Heart right ventricle (tissue), 16 donors: ENCODE measurements at regions not wholly inside any gene's neighbourhood (a gene's known extent, or its start where the extent isn't known, plus 50 kb on each side); places are given as distances from the start of the nearest gene placed in this dataset.
"Not testable (repeated sequence)": the region's sequence is repeated elsewhere in the genome, so short reads cannot be mapped to it uniquely, and the experiment has no call there.

Experiments used
- ATAC-seq, 8 donors: fragments of 200-7000 bp; cut with Tn5 transposase; one replicate each; pipeline ENCODE4 v1.9.1; 2020; ENCODE audit warnings: mild to moderate bottlenecking in 8 of 8, moderate library complexity in 8 of 8, moderate number of reproducible peaks in 1 of 8
- DNase-seq, 2 donors: peaks; one replicate each; pipeline ENCODE4 v3.0.0-alpha.2; 2020
- H3K27ac ChIP-seq, 10 donors: fragments of 200-600 bp; sonication (generic) in 2 of 10; one replicate each; pipeline versions ENCODE4 v1.5.0 to v1.8.0; 2020 to 2022; ENCODE audit warnings: mild to moderate bottlenecking in 3 of 10
- H3K27me3 ChIP-seq, 7 donors: fragments of 200-600 bp; one replicate each; pipeline ENCODE4 v1.8.0; 2021 to 2022; ENCODE audit warnings: mild to moderate bottlenecking in 2 of 7
- H3K36me3 ChIP-seq, 9 donors: fragments of 200-600 bp; sonication (generic) in 1 of 9; one replicate each; pipeline versions ENCODE4 v1.5.0 to v1.8.0; 2020 to 2022; ENCODE audit warnings: mild to moderate bottlenecking in 2 of 9
- H3K4me1 ChIP-seq, 9 donors: fragments of 200-600 bp; sonication (generic) in 1 of 9; one replicate each; pipeline versions ENCODE4 v1.5.0 to v1.8.0; 2020 to 2022; ENCODE audit warnings: mild to moderate bottlenecking in 4 of 9
- H3K4me3 ChIP-seq, 10 donors: fragments of 200-600 bp; sonication (generic) in 2 of 10; one replicate each; pipeline versions ENCODE4 v1.5.0 to v1.8.0; 2020 to 2022; ENCODE audit warnings: mild to moderate bottlenecking in 7 of 10, moderate library complexity in 2 of 10
- H3K9me3 ChIP-seq, 11 donors: fragments of 200-600 bp in 10 of 11; sonication (generic) in 2 of 11; one replicate each; pipeline versions ENCODE4 v1.5.0 to v1.8.0; 2013 to 2022; ENCODE audit warnings: mild to moderate bottlenecking in 2 of 11, control low read depth in 1 of 11, moderate library complexity in 1 of 11
- CTCF ChIP-seq, 9 donors: fragments of 200-600 bp; sonication (generic) in 2 of 9; IDR thresholded peaks; one replicate each; pipeline versions ENCODE4 v1.5.0 to v1.8.0; 2021 to 2022; ENCODE audit warnings: antibody characterized with exemption in 9 of 9, mild to moderate bottlenecking in 5 of 9, moderate library complexity in 1 of 9
- WGBS, 2 donors: extraction: QIAGEN DNeasy Blood & Tissue Kit; methylation state at CpG; one replicate each; pipeline ENCODE4 v1.1.7; 2013; ENCODE audit warnings: inconsistent platforms in 1 of 2; 5-methylcytosine and 5-hydroxymethylcytosine counted together
- intact Hi-C, 10 donors: fragments of 100-400 bp; cut with DNase I; formaldehyde crosslinking; loops; one replicate each; pipeline versions ENCODE4 v1.11.1 to v1.14.2; 2022
- donor health status: Arrhythmogenic right ventricular cardiomyopathy.
- donor health status: ischemic (EF 13 %, LVEDD 7.1; RV severe dilation, severe dysfunction).
- donor health status: healthy with polysubstance abuse.
- donor health status: DM: no; HTN: yes; CAD: no.
- donor health status: DM: no; HTN: no; CAD: no.
- donor health status: ischemic (EF 25% LVEDD 6.9; RV normal size, moderate dysfunction).
- donor health status: ischemic (EF 25% LVEDD 5.7; RV mildly dilated, moderate dysfunction).
- donor health status: healthy.
- donor health status: DM: yes; HTN: yes; CAD: no.
- donor health status: Ischemic cardiomyopathy.
- donor health status: ischemic (EF 35%, LVEDD 5.7; RV mildly dilated, moderate dysfunction).
- donor health status: nonischemic (EF 11% LVEDD 7.7; RV severe dilation, severe dysfunction).
- donor health status: DM: yes; HTN: yes; CAD: no.
- donor health status: PGD.
- donor health status: ischemic (EF 29% LVEDD 5.4; RV normal size, mild dysfunction).
- donor health status: nonischemic (EF 23%, LVEDD 6.1; RV moderate dilation, normal function).

- intact Hi-C loops = no loop called here
- Histone ChIP-seq H3K4me1 (no peaks in the 10 kb centered on the region), H3K27me3 (peaks cover 0 to 7% (median 0%) of the 10 kb centered on the region in 7 donors), H3K4me3 (no peak overlapping the region), H3K36me3 (no peaks in the 10 kb centered on the region), H3K27ac (no peak overlapping the region), H3K9me3 (peaks cover 0 to 12% (median 0%) of the 10 kb centered on the region in 11 donors)
- 76 to 84% methylated on average over 15 of the region's 15 CpGs for WGBS, 2 donors
- peak in 1 of 2 donors; percentile 0 for DNase-seq
- no peak for ATAC-seq
- TF ChIP-seq CTCF (IDR thresholded peaks at IDR 0.05) = no peak
Observed at GRCh38 chr14:105902131-105902898, 375.9 kb downstream of the TMEM121 start.

GRCh38 chr14:105902899-105903165, 376.4 kb downstream of the TMEM121 start:
- H3K27me3 ChIP-seq, H3K36me3 ChIP-seq, DNase-seq, intact Hi-C loops, H3K4me3 ChIP-seq, H3K27ac ChIP-seq, ATAC-seq, H3K4me1 ChIP-seq: not testable (repeated sequence)
- peaks cover 0 to 10% (median 0%) of the 10 kb centered on the region in 11 donors for H3K9me3 ChIP-seq
- WGBS, 2 donors = 70 to 72% methylated on average over 7 to 8 of the region's 9 CpGs

- Histone ChIP-seq H3K36me3 (no peaks in the 10 kb centered on the region), H3K27me3 (peaks cover 0 to 7% (median 0%) of the 10 kb centered on the region in 7 donors), H3K4me3 (no peak overlapping the region), H3K9me3 (peaks cover 0 to 10% (median 0%) of the 10 kb centered on the region in 11 donors), H3K27ac (no peak overlapping the region), H3K4me1 (no peaks in the 10 kb centered on the region)
- TF ChIP-seq CTCF (IDR thresholded peaks at IDR 0.05) = no peak
- no peak for ATAC-seq
- DNase-seq = peak in 1 of 2 donors; percentile 1
- WGBS, 2 donors = 85 to 88% methylated on average over 9 of the region's 9 CpGs
- intact Hi-C loops = no loop called here
Observed at GRCh38 chr14:105903971-105904370, 377.6 kb downstream of the TMEM121 start.

GRCh38 chr14:105904379-105904778, 378.0 kb downstream of the TMEM121 start:
- Histone ChIP-seq H3K4me1 (no peaks in the 10 kb centered on the region), H3K27me3 (peaks cover 0 to 7% (median 0%) of the 10 kb centered on the region in 7 donors), H3K36me3 (no peaks in the 10 kb centered on the region), H3K27ac (no peak overlapping the region), H3K4me3 (no peak overlapping the region), H3K9me3 (peaks cover 0 to 10% (median 0%) of the 10 kb centered on the region in 11 donors)
- 76 to 79% methylated on average over 11 of the region's 11 CpGs for WGBS, 2 donors
- TF ChIP-seq CTCF (IDR thresholded peaks at IDR 0.05) = no peak
- intact Hi-C loops = no loop called here
- DNase-seq = no peak
- no peak for ATAC-seq

GRCh38 chr14:105905456-105905855, 379.1 kb downstream of the TMEM121 start:
- ATAC-seq = no peak
- TF ChIP-seq CTCF (IDR thresholded peaks at IDR 0.05) = no peak
- peaks cover 0 to 11% (median 0%) of the 10 kb centered on the region in 7 donors for H3K27me3 ChIP-seq
- DNase-seq = peak in 1 of 2 donors; percentile 1
- H3K27ac ChIP-seq = no peak overlapping the region
- 81 to 85% methylated on average over 11 of the region's 11 CpGs for WGBS, 2 donors
- no peaks in the 10 kb centered on the region for H3K36me3 ChIP-seq
- no peaks in the 10 kb centered on the region for H3K4me1 ChIP-seq
- no peak overlapping the region for H3K4me3 ChIP-seq
- H3K9me3 ChIP-seq = peaks cover 0 to 10% (median 0%) of the 10 kb centered on the region in 11 donors
- intact Hi-C loops = no loop called here
